Smooth muscle cell (in vitro differentiated cells): ENCODE measurements at regions not wholly inside any gene's neighbourhood (a gene's known extent, or its start where the extent isn't known, plus 50 kb on each side); places are given as distances from the start of the nearest gene placed in this dataset.

ENCODE experiments used
- DNase-seq: peaks from one replicate; lab custom pipeline; 2025; ENCODE audit not compliant: unreplicated experiment; lab: John Stamatoyannopoulos, UW
- H2AFZ ChIP-seq: fragments of 200-600 bp; sonication (generic); 2 replicates; pipeline ENCODE4 v1.6.0; 2016; ENCODE audit warnings: antibody characterized with exemption, low read depth, mild to moderate bottlenecking
- H3F3A ChIP-seq: fragments of 200-600 bp; sonication (generic); 2 replicates; pipeline ENCODE4 v1.6.0; 2017; ENCODE audit warnings: antibody characterized with exemption, low read depth
- H3K27ac ChIP-seq: fragments of 200-600 bp; sonication (generic); 2 replicates; pipeline ENCODE4 v1.5.1; 2016; ENCODE audit warnings: low read depth, mild to moderate bottlenecking
- H3K27me3 ChIP-seq: fragments of 200-600 bp; sonication (generic); 2 replicates; pipeline ENCODE4 v1.6.1; 2016; ENCODE audit warnings: low read depth, mild to moderate bottlenecking
- H3K36me3 ChIP-seq: fragments of 200-600 bp; sonication (generic); 2 replicates; pipeline ENCODE4 v1.5.1; 2016; ENCODE audit warnings: low read depth
- H3K4me1 ChIP-seq: fragments of 200-600 bp; sonication (generic); 2 replicates; pipeline ENCODE4 v1.5.1; 2016; ENCODE audit warnings: low read depth
- H3K4me2 ChIP-seq: fragments of 200-600 bp; sonication (generic); 2 replicates; pipeline ENCODE4 v1.6.0; 2016; ENCODE audit warnings: mild to moderate bottlenecking
- H3K4me3 ChIP-seq: fragments of 200-600 bp; sonication (generic); 2 replicates; pipeline ENCODE4 v1.5.1; 2016; ENCODE audit warnings: mild to moderate bottlenecking
- H3K79me2 ChIP-seq: fragments of 200-600 bp; sonication (generic); 2 replicates; pipeline ENCODE4 v1.6.0; 2016; ENCODE audit warnings: low read depth, mild to moderate bottlenecking
- H3K9ac ChIP-seq: fragments of 200-600 bp; sonication (generic); 2 replicates; pipeline ENCODE4 v1.6.0; 2016; ENCODE audit warnings: low read depth
- H3K9me3 ChIP-seq: fragments of 200-600 bp; sonication (generic); replicated peaks from 2 replicates; pipeline ENCODE4 v1.5.1; 2016; ENCODE audit warnings: low read depth
- H4K20me1 ChIP-seq: fragments of 200-600 bp; sonication (generic); 2 replicates; pipeline ENCODE4 v1.6.0; 2016; ENCODE audit warnings: low read depth
- CTCF ChIP-seq: fragments of 200-600 bp; sonication (generic); IDR thresholded peaks from 2 replicates; pipeline ENCODE4 v1.5.1; 2017; ENCODE audit warnings: borderline replicate concordance, mild to moderate bottlenecking, antibody characterized with exemption; ENCODE audit not compliant: insufficient read depth, poor library complexity, severe bottlenecking
- WGBS: methylation state at CpG from one replicate; pipeline ENCODE4 v1.1.7; 2016; ENCODE audit warnings: low lambda C conversion rate; 5-methylcytosine and 5-hydroxymethylcytosine counted together

- WGBS = 18% methylated on average over 1 of the region's 1 CpG
- H3K4me3 ChIP-seq = no peak overlapping the region
- no peak overlapping the region for H2AFZ ChIP-seq
- H3K9me3 ChIP-seq = no peaks in the 10 kb centered on the region
- no peaks in the 10 kb centered on the region for H4K20me1 ChIP-seq
- H3K27ac ChIP-seq = no peak overlapping the region
- no peaks in the 10 kb centered on the region for H3K79me2 ChIP-seq
- H3K36me3 ChIP-seq = no peaks in the 10 kb centered on the region
- H3K27me3 ChIP-seq = no peaks in the 10 kb centered on the region
- H3K4me2 ChIP-seq = no peak overlapping the region
- no peaks in the 10 kb centered on the region for H3F3A ChIP-seq
- H3K4me1 ChIP-seq = no peaks in the 10 kb centered on the region
- H3K9ac ChIP-seq = no peak overlapping the region
- no peak for DNase-seq
- no peak for TF ChIP-seq CTCF
Observed at GRCh38 chr2:226098861-226099745, 699.6 kb downstream of the NYAP2 start.

DNA sequence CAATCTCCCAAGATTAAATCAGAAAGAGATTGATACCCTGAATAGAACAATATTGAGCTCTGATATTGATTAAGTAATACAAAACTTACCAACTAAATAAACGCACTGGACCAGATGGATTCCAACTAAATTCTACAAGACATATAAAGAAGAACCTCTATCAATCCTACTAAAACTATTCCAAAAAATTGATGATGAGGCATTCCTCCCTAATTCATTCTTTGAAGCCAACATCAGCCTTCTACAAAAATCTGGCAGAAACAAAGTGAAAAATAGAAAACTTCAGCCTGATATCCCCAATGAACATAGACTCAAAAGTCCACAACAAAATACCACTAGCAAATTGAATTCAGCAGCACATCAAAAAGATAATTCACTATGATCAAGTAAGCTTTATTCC is 695.5 kb downstream of the NYAP2 start:
- Histone ChIP-seq H3K27me3 (no peaks in the 10 kb centered on the region), H4K20me1 (no peaks in the 10 kb centered on the region), H3K27ac (no peak overlapping the region), H3K4me3 (no peak overlapping the region), H3K9me3 (peaks cover 3% of the 10 kb centered on the region), H3K4me1 (no peaks in the 10 kb centered on the region), H3K9ac (no peak overlapping the region), H3K4me2 (no peak overlapping the region), H3F3A (no peaks in the 10 kb centered on the region), H3K36me3 (no peaks in the 10 kb centered on the region), H3K79me2 (no peaks in the 10 kb centered on the region), H2AFZ (no peak overlapping the region)
- DNase-seq = no peak
- no peak for TF ChIP-seq CTCF
- WGBS = 91% methylated on average over 1 of the region's 1 CpG

GRCh38 chr2:226093364-226093763 is 693.9 kb downstream of the NYAP2 start:
- 87% methylated on average over 2 of the region's 2 CpGs for WGBS
- no peak for TF ChIP-seq CTCF

GRCh38 chr2:226088366-226088674 is 688.8 kb downstream of the NYAP2 start:
- 67% methylated on average over 3 of the region's 3 CpGs for WGBS
- no peak overlapping the region for H2AFZ ChIP-seq
- no peaks in the 10 kb centered on the region for H4K20me1 ChIP-seq
- no peaks in the 10 kb centered on the region for H3K79me2 ChIP-seq
- H3K4me2 ChIP-seq = no peak overlapping the region
- H3K9ac ChIP-seq = no peak overlapping the region
- no peaks in the 10 kb centered on the region for H3K36me3 ChIP-seq
- no peaks in the 10 kb centered on the region for H3K4me1 ChIP-seq
- H3K9me3 ChIP-seq = peaks cover 3% of the 10 kb centered on the region
- TF ChIP-seq CTCF = no peak
- H3K27ac ChIP-seq = no peak overlapping the region
- no peaks in the 10 kb centered on the region for H3K27me3 ChIP-seq
- no peak overlapping the region for H3K4me3 ChIP-seq
- DNase-seq = no peak
- H3F3A ChIP-seq = no peaks in the 10 kb centered on the region

More at GRCh38 chr2:226093364-226093763, 693.9 kb downstream of the NYAP2 start:
- no peak overlapping the region for H3K9ac ChIP-seq
- H3K4me2 ChIP-seq = no peak overlapping the region
- no peaks in the 10 kb centered on the region for H3K36me3 ChIP-seq
- H3K4me3 ChIP-seq = no peak overlapping the region
- peaks cover 3% of the 10 kb centered on the region for H3K9me3 ChIP-seq
- no peak overlapping the region for H3K27ac ChIP-seq
- H3K4me1 ChIP-seq = no peaks in the 10 kb centered on the region
- no peaks in the 10 kb centered on the region for H3K27me3 ChIP-seq
- no peaks in the 10 kb centered on the region for H3F3A ChIP-seq
- H2AFZ ChIP-seq = no peak overlapping the region
- no peaks in the 10 kb centered on the region for H4K20me1 ChIP-seq
- no peaks in the 10 kb centered on the region for H3K79me2 ChIP-seq
- no peak for DNase-seq
